Astrocyte of the spinal cord (primary cell): ENCODE measurements at regions not wholly inside any gene's neighbourhood (a gene's known extent, or its start where the extent isn't known, plus 50 kb on each side); places are given as distances from the start of the nearest gene placed in this dataset.
"Not testable (repeated sequence)": the region's sequence is repeated elsewhere in the genome, so short reads cannot be mapped to it uniquely, and the experiment has no call there.

Experiments used
- DNase-seq: peaks from one replicate; pipeline ENCODE4 v3.0.0; 2011; ENCODE audit warnings: low read depth, low spot score
- H3K4me3 ChIP-seq: 2 replicates; pipeline ENCODE4 v1.5.1; 2011; ENCODE audit warnings: low read depth, mild to moderate bottlenecking, low read length, moderate library complexity
- in situ Hi-C: cut with HindIII; loops from 2 replicates; pipeline ENCODE4 v1.10.0; 2017; ENCODE audit warnings: low sequenced_read_pairs
- TF ChIP-seq, protein P1 (sequence below): IDR thresholded peaks from 2 replicates; pipeline ENCODE4 v1.5.1; 2012; ENCODE audit warnings: low read depth, mild to moderate bottlenecking, low read length, inconsistent platforms

GRCh38 chr7:49094866-49095265, 170.5 kb downstream of the CDC14C start:
- TF ChIP-seq, protein P1, sequence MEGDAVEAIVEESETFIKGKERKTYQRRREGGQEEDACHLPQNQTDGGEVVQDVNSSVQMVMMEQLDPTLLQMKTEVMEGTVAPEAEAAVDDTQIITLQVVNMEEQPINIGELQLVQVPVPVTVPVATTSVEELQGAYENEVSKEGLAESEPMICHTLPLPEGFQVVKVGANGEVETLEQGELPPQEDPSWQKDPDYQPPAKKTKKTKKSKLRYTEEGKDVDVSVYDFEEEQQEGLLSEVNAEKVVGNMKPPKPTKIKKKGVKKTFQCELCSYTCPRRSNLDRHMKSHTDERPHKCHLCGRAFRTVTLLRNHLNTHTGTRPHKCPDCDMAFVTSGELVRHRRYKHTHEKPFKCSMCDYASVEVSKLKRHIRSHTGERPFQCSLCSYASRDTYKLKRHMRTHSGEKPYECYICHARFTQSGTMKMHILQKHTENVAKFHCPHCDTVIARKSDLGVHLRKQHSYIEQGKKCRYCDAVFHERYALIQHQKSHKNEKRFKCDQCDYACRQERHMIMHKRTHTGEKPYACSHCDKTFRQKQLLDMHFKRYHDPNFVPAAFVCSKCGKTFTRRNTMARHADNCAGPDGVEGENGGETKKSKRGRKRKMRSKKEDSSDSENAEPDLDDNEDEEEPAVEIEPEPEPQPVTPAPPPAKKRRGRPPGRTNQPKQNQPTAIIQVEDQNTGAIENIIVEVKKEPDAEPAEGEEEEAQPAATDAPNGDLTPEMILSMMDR: no peak
- no peak overlapping the region for H3K4me3 ChIP-seq
- in situ Hi-C loops: no loop called here
- no peak for DNase-seq

DNA sequence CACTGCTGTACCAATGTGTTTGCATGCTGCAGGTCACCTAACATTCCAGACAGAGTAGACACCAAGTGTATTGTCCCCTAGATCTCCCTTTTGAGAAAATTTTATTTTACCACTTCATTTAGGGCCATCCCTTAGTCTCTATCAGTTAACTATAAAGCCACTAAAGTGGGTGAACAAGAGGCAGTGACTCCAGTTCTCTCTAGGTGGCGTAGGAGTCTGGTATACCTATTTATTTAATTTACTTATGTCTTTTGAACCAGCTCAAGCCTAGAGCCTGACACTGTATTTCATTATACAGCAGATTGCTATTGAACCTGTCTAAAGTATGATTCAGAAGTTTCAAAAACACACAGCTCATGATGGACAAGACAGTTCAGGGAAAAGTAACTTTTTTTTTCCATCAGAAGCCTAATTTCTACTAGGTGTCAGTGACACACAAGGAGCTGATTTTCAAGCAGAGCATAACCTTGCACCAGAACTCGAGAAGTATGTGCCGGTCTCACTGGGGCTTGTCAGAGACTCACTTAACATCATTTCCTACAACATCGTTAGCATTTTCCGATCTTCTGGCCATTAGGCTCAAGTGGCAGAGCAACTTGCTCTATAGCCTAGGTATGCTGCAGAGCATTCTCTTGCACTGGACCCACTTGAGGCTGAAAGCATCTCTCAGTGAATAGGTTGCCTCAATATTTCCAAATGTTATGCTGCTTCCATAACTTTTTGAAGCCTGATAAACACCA, 175.4 kb downstream of the CDC14C start:
- no peak overlapping the region for H3K4me3 ChIP-seq
- TF ChIP-seq, protein P1: no peak
- in situ Hi-C loops: no loop called here
- DNase-seq: no peak

DNA sequence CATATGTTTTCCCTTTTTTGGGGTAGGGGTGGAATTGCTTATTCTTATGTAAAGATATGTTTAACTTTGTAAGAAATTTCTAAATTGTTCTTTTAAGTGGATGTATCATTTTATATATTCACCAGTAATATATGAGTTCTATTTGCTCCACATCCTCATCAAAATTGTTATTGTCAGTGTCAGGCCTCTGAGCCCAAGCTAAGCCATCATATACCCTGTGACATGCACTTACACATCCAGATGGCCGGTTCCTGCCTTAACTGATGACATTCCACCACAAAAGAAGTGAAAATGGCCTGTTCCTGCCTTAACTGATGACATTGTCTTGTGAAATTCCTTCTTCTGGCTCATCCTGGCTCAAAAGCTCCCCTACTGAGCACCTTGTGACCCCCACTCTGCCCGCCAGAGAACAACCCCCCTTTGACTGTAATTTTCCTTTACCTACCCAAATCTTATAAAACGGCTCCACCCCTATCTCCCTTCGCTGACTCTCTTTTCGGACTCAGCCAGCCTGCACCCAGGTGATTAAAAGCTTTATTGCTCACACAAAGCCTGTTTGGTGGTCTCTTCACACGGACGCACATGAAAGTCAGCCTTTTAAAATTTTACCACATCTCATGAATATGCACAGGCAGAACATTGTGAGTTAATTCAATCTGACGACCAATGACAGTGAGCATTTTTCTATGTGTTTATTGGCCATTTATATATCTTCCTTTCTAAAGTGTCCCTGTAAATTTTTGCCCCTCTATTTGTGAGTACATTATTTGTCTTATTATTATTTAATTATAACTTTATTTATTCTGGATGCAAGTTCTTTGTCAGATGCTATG, 176.8 kb downstream of the CDC14C start:
- H3K4me3 ChIP-seq, in situ Hi-C loops, DNase-seq: not testable (repeated sequence)

GRCh38 chr7:49102411-49102810, 178.1 kb downstream of the CDC14C start:
- DNase-seq: no peak
- H3K4me3 ChIP-seq: no peak overlapping the region
- in situ Hi-C loops: no loop called here
- TF ChIP-seq, protein P1: no peak

GRCh38 chr7:49111706-49112105, 187.4 kb downstream of the CDC14C start:
- H3K4me3 ChIP-seq: no peak overlapping the region
- in situ Hi-C loops: no loop called here
- TF ChIP-seq, protein P1: no peak
- DNase-seq: no peak

GRCh38 chr7:49112222-49112621, 187.9 kb downstream of the CDC14C start:
- DNase-seq: no peak
- H3K4me3 ChIP-seq: no peak overlapping the region
- TF ChIP-seq, protein P1: no peak
- in situ Hi-C loops: no loop called here

DNA sequence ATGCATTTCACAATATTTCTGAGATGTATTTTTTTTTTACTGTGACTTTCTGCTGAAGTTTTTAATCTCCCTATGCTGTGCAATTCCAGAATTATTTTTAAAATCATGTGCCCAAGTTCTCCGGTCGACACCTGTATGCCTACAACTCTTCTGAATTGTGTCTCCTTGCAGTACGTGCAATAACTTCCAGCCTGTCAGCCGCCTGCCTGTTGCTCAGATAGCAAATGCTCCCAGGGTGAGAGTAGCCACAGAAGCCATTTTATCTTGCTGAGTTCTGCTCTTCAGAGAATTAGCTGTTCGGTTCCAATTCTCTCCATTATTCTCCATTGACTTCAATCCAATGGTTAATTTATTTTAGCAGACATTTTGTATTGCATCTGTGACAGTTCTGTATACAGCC, 188.3 kb downstream of the CDC14C start:
- in situ Hi-C loops: no loop called here
- TF ChIP-seq, protein P1: no peak
- no peak for DNase-seq
- no peak overlapping the region for H3K4me3 ChIP-seq
